ENCODE measurements at regions not wholly inside any gene's neighbourhood (a gene's known extent, or its start where the extent isn't known, plus 50 kb on each side); places are given as distances from the start of the nearest gene placed in this dataset.

- H3K27me3 ChIP-seq, result no peaks in the 10 kb centered on the region
- H3K4me1 ChIP-seq, result no peaks in the 10 kb centered on the region
- no peaks in the 10 kb centered on the region for H3K36me3 ChIP-seq
- TF ChIP-seq, protein P1, sequence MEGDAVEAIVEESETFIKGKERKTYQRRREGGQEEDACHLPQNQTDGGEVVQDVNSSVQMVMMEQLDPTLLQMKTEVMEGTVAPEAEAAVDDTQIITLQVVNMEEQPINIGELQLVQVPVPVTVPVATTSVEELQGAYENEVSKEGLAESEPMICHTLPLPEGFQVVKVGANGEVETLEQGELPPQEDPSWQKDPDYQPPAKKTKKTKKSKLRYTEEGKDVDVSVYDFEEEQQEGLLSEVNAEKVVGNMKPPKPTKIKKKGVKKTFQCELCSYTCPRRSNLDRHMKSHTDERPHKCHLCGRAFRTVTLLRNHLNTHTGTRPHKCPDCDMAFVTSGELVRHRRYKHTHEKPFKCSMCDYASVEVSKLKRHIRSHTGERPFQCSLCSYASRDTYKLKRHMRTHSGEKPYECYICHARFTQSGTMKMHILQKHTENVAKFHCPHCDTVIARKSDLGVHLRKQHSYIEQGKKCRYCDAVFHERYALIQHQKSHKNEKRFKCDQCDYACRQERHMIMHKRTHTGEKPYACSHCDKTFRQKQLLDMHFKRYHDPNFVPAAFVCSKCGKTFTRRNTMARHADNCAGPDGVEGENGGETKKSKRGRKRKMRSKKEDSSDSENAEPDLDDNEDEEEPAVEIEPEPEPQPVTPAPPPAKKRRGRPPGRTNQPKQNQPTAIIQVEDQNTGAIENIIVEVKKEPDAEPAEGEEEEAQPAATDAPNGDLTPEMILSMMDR (IDR thresholded peaks at IDR 0.05), result no peak
- H3K27ac ChIP-seq, result no peak overlapping the region
- DNase-seq (ENCODE audit: low spot score in 2 of 2), result no peak
- H3K9me3 ChIP-seq, result no peaks in the 10 kb centered on the region
- no peak overlapping the region for H3K4me3 ChIP-seq
- intact Hi-C loops (cut with DNase I), result no loop called here
Observed at GRCh38 chr2:18398833-18399232, 161.6 kb downstream of the RDH14 start.

DNA sequence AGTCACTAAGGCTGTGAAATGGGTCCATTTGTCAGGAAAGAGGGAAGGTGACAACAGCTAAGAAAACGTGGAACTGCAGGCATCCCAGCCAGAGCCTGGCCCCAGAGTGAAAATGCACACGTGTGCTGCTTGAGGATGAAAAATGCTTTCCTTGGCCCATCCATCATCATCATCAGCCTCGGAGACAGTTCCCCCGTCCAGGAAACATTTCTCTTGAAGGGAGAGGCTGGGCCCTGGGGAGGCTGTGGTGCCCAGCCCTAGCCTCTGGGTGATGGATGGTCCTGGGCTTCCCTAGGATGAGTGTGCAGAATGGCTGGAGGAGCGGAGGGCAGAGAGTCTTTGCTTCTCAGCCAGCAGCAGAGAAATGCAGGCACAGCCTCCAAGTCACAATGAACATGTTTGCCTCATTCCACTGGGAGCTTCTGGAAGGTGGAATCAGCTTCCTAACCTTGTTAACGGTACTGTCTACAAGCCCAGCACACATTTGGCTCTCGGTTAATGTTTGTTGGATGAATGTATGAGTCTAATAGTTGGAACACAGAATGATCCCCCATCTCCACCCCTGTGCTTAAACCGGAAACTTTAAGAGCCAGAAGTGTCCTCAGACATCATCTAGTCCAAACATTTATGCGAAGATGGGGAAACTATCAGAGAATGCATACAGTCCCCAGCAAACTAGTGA lies 164.0 kb downstream of the RDH14 start:
- H3K27ac ChIP-seq, result no peak overlapping the region
- DNase-seq (ENCODE audit: low spot score in 2 of 2), result no peak
- H3K27me3 ChIP-seq, result no peaks in the 10 kb centered on the region
- H3K36me3 ChIP-seq, result no peaks in the 10 kb centered on the region
- intact Hi-C loops (cut with DNase I), result no loop called here
- no peaks in the 10 kb centered on the region for H3K4me1 ChIP-seq
- no peak overlapping the region for H3K4me3 ChIP-seq
- TF ChIP-seq, protein P1 (IDR thresholded peaks at IDR 0.05), result no peak
- no peaks in the 10 kb centered on the region for H3K9me3 ChIP-seq

- no peaks in the 10 kb centered on the region for H3K4me1 ChIP-seq
- no peaks in the 10 kb centered on the region for H3K9me3 ChIP-seq
- intact Hi-C loops (cut with DNase I), result no loop called here
- no peaks in the 10 kb centered on the region for H3K27me3 ChIP-seq
- no peak overlapping the region for H3K27ac ChIP-seq
- no peak overlapping the region for H3K4me3 ChIP-seq
- DNase-seq (ENCODE audit: low spot score in 2 of 2), result no peak
- no peaks in the 10 kb centered on the region for H3K36me3 ChIP-seq
- TF ChIP-seq, protein P1 (IDR thresholded peaks at IDR 0.05), result no peak
Observed at GRCh38 chr2:18395555-18395954, 164.9 kb downstream of the RDH14 start.

DNA sequence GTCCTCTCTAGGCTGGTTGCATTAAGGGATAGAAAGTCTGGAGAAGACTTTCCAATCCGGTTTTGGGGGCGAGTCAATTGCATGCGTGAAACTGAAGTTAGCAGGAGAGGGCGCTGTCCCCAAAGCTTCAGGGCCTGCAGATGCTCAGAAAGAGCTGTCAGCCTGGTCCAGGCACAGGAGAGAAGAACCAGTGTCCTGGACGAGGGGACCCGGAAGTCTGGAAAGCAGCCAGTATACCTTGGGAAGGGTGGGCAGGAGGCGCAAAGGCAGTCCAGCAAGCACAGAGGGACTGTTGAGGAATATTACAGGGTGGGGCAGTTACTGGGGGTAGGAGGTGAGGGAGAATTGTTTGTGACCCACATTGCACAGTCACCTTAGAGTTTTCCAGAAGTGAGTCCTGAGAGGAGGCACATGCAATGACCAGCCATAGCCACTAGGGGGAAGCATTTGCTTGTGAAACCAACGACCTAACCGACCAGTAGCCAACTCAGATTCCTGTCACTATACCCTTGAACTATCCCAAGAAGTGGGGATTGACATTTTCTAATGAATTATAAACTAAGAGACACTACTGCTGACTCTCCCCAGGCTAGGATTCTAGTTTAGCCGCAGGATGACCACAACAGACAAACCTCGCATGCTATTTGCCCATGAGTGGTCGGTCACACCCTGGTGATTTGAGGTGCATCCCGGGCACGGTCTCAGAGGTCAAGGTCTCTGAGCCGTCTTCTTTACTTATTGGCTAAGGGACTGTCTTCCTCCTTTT lies 172.8 kb downstream of the RDH14 start:
- intact Hi-C loops (cut with DNase I), result loop anchor here (5.0 to 10.0 kb wide), 3 partner anchors 135 to 1477 kb away; no protein-coding TSS in a partner anchor
- Histone ChIP-seq H3K27me3 (no peaks in the 10 kb centered on the region), H3K4me3 (no peak overlapping the region), H3K4me1 (peaks cover 0 to 3% of the 10 kb centered on the region in 2 donors), H3K36me3 (no peaks in the 10 kb centered on the region), H3K9me3 (no peaks in the 10 kb centered on the region), H3K27ac (peak overlapping the region; percentile 44 to 46)
- TF ChIP-seq, protein P1 (IDR thresholded peaks at IDR 0.05), result peak; percentile 66 to 90 (median 89)
- peak in 1 of 2 donors; percentile 92 for DNase-seq (ENCODE audit: low spot score in 2 of 2)

GRCh38 chr2:18384242-18384641 lies 176.2 kb downstream of the RDH14 start:
- TF ChIP-seq, protein P1 (IDR thresholded peaks at IDR 0.05), result no peak
- H3K27ac ChIP-seq, result no peak overlapping the region
- intact Hi-C loops (cut with DNase I), result loop anchor here (10.0 kb wide), 1 partner anchor 1481 kb away; no protein-coding TSS in a partner anchor
- H3K4me3 ChIP-seq, result no peak overlapping the region
- DNase-seq (ENCODE audit: low spot score in 2 of 2), result no peak
- H3K27me3 ChIP-seq, result no peaks in the 10 kb centered on the region
- H3K36me3 ChIP-seq, result no peaks in the 10 kb centered on the region
- peaks cover 0 to 3% of the 10 kb centered on the region in 2 donors for H3K4me1 ChIP-seq
- H3K9me3 ChIP-seq, result no peaks in the 10 kb centered on the region
